ENCODE measurements at regions not wholly inside any gene's neighbourhood (a gene's known extent, or its start where the extent isn't known, plus 50 kb on each side); places are given as distances from the start of the nearest gene placed in this dataset.

DNA sequence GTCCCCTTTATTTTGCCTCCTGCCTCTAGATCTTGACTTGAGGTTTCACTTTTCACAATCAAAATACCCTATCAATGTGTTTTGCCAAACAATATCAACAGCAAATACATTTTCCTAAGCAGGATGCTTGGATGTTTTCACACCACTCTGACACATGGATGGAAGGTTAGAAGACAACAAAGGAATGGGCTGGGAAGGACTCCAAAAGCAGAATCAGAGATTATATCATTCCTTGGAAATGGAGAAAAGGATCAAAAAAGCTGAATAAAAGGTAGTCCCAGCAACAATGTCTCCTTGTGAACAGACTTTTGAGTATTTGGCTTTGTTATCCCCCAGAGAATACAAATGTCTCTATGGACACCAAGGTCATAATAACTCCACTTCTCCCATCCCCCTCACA lies 170.8 kb downstream of the ETAA1 start:
- TF ChIP-seq, protein P1, sequence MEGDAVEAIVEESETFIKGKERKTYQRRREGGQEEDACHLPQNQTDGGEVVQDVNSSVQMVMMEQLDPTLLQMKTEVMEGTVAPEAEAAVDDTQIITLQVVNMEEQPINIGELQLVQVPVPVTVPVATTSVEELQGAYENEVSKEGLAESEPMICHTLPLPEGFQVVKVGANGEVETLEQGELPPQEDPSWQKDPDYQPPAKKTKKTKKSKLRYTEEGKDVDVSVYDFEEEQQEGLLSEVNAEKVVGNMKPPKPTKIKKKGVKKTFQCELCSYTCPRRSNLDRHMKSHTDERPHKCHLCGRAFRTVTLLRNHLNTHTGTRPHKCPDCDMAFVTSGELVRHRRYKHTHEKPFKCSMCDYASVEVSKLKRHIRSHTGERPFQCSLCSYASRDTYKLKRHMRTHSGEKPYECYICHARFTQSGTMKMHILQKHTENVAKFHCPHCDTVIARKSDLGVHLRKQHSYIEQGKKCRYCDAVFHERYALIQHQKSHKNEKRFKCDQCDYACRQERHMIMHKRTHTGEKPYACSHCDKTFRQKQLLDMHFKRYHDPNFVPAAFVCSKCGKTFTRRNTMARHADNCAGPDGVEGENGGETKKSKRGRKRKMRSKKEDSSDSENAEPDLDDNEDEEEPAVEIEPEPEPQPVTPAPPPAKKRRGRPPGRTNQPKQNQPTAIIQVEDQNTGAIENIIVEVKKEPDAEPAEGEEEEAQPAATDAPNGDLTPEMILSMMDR (IDR thresholded peaks at IDR 0.05; ENCODE audit: borderline replicate concordance, extremely low read depth, low read length, poor library complexity, severe bottlenecking): no peak
- TF ChIP-seq EZH2 (IDR thresholded peaks at IDR 0.05; ENCODE audit: borderline replicate concordance, low read depth, low read length, severe bottlenecking): no peak

Data from DND-41 (cell line).